SK-N-MC (cell line): ENCODE measurements at regions not wholly inside any gene's neighbourhood (a gene's known extent, or its start where the extent isn't known, plus 50 kb on each side); places are given as distances from the start of the nearest gene placed in this dataset.

Source experiments
- EZH2 ChIP-seq: fragments of 200-600 bp; sonication (generic); IDR thresholded peaks from one replicate; pipeline ENCODE4 v1.6.1; 2017; ENCODE audit warnings: antibody characterized with exemption
- POLR2AphosphoS5 ChIP-seq: IDR thresholded peaks from 2 replicates; pipeline ENCODE4 v1.6.1; 2012; ENCODE audit warnings: mild to moderate bottlenecking, low read depth, low read length, borderline replicate concordance

DNA sequence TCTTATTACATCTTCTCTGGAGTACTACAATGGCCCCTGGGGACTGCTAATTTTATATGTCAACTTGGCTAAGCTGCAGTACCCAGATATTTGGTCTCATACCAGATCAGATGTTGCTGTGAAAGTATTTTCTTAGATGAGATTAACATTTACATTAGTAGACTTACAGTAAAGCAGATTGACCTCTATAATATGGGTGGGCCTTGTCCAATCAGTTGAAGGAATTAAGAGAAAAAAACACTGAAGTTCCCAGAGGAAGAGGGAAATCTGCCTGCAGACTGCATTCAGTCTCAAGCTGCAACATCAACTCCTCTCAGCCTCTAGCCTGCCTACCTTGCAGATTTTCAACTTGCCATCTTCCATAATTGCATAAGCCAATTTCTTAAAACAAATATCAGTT lies 430.1 kb downstream of the MED13L start:
- TF ChIP-seq POLR2AphosphoS5 (no peak), EZH2 (no peak)
